ENCODE measurements at regions not wholly inside any gene's neighbourhood (a gene's known extent, or its start where the extent isn't known, plus 50 kb on each side); places are given as distances from the start of the nearest gene placed in this dataset.

DNA sequence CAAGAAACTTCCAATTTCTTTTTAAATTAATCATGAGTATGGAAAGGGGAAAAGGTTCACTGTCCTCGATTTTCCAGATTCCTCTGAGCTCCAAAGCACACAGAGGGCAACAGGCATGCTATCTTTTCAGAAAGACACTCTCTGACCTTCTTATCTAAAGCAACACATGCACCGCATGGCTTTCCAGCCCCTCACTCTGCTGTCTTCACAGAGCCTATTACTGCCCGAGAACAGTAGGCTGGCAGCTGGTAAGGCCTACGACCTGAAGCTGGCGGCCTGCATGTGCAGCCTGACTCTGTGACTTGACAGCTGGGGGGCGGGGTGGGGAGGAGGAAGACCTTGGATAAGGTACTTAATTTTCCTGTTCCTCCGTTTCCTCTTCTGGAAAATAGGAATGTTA lies 86.3 kb downstream of the ELOVL4 start:
- WGBS, 2 donors: 65 to 73% methylated on average over 7 of the region's 7 CpGs
- H3K4me3 ChIP-seq: no peak overlapping the region
- ATAC-seq: no peak
- H3K27me3 ChIP-seq: no peaks in the 10 kb centered on the region
- H3K4me1 ChIP-seq: peaks cover 14 to 23% (median 20%) of the 10 kb centered on the region in 3 donors
- no peak for FAIRE-seq
- no peak for DNase-seq
- TF ChIP-seq CTCF (IDR thresholded peaks at IDR 0.05): no peak
- no peaks in the 10 kb centered on the region for H3K36me3 ChIP-seq
- H3K27ac ChIP-seq: no peak overlapping the region
- intact Hi-C loops (cut with DNase I): loop anchor here in 1 of 3 donors (10.0 kb wide), 1 partner anchor 86 kb away; no protein-coding TSS in a partner anchor
- H3K9me3 ChIP-seq: no peaks in the 10 kb centered on the region

GRCh38 chr6:79847426-79847825 lies 99.9 kb downstream of the ELOVL4 start:
- Histone ChIP-seq H3K27ac (no peak overlapping the region), H3K4me3 (no peak overlapping the region), H3K36me3 (no peaks in the 10 kb centered on the region), H3K4me1 (no peaks in the 10 kb centered on the region), H3K9me3 (no peaks in the 10 kb centered on the region), H3K27me3 (no peaks in the 10 kb centered on the region)
- 80 to 89% methylated on average over 1 of the region's 1 CpG for WGBS, 2 donors
- TF ChIP-seq CTCF (IDR thresholded peaks at IDR 0.05): no peak
- FAIRE-seq: no peak
- DNase-seq: no peak
- no peak for ATAC-seq
- intact Hi-C loops (cut with DNase I): no loop called here

DNA sequence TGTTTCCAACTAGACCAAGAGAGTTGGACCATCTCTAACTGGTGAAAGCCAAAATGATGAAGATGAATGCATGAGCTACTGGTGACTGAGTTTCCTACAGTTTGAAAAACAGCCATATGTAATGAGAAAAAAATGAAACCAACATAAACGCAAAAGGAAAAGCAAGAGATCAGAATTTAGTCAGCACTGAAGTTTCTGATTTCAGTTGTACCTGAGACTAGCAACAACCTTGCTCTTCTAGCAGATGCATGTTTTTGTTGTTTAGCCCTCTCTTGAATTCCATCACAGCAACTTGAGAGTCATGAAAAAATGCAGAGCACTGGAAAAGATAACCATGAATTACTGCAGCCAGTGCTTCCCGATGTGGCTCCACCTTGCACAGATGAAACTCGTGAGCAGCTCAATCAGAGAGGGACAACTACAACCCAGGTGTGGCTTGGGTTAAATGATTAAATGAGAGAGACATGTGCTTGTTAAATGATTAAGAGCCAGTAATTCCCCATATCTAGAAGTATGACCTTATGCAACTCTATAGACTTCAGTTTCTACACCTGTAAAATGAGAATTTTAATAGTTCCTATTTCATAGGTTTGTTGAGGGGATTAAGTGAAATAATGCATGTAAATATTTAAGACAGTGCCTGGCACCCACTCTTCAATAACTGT lies 104.8 kb downstream of the ELOVL4 start:
- ATAC-seq (no peak), FAIRE-seq (no peak), DNase-seq (no peak)
- TF ChIP-seq CTCF (IDR thresholded peaks at IDR 0.05): no peak
- H3K36me3 ChIP-seq: no peaks in the 10 kb centered on the region
- H3K9me3 ChIP-seq: no peaks in the 10 kb centered on the region
- intact Hi-C loops (cut with DNase I): no loop called here
- WGBS, 2 donors: 70 to 79% methylated on average over 3 of the region's 3 CpGs
- H3K27ac ChIP-seq: no peak overlapping the region
- H3K4me3 ChIP-seq: no peak overlapping the region
- no peaks in the 10 kb centered on the region for H3K27me3 ChIP-seq
- H3K4me1 ChIP-seq: no peaks in the 10 kb centered on the region

DNA sequence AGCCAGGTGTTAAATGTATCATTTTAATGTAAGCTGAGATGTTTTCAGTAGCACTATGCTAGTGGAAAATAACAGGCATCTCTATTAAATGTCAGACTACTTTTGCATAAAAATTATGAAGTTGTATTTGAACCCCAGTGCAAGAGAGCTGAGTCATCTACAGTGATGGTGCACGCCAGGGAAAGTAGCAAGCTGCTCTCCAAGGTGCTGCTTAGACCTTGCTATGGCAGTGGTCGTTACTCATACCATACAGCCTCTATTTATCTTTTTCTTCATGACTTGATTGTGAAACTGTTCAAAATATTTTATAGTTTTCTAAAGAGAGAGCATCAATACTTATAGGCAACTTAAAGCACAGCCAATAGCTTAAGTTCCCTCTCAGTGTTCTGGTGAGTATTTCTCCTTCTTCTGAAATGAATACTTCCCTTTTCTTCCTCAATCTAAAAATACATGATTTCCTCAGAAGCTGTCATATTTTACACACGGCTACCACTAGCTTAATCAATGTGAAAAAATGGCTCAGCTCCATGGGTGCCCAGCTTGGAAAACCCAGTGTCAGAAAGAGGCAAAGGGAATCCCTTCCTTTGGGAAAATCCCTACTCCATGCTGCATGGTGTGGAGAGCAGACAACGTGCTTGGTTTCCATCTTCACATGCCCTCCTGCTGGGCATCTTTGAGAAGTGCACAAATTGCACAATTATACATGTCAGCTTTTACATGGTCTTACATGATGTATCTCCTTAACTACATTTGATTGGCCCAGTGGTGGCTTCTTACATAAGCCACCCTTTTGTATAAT lies 105.6 kb downstream of the ELOVL4 start:
- H3K27me3 ChIP-seq: no peaks in the 10 kb centered on the region
- DNase-seq (no peak), FAIRE-seq (no peak), ATAC-seq (no peak)
- H3K9me3 ChIP-seq: no peaks in the 10 kb centered on the region
- H3K36me3 ChIP-seq: no peaks in the 10 kb centered on the region
- TF ChIP-seq CTCF (IDR thresholded peaks at IDR 0.05): no peak
- intact Hi-C loops (cut with DNase I): no loop called here
- H3K27ac ChIP-seq: no peak overlapping the region
- no peak overlapping the region for H3K4me3 ChIP-seq
- WGBS, 2 donors: 60 to 65% methylated on average over 4 of the region's 4 CpGs
- H3K4me1 ChIP-seq: no peaks in the 10 kb centered on the region

GRCh38 chr6:79838851-79839250 lies 108.5 kb downstream of the ELOVL4 start:
- DNase-seq: no peak
- ATAC-seq: no peak

More at GRCh38 chr6:79838851-79839250, 108.5 kb downstream of the ELOVL4 start:
- H3K4me3 ChIP-seq: no peak overlapping the region
- H3K36me3 ChIP-seq: no peaks in the 10 kb centered on the region
- FAIRE-seq: no peak
- intact Hi-C loops (cut with DNase I): no loop called here
- no peak for TF ChIP-seq CTCF (IDR thresholded peaks at IDR 0.05)
- H3K27ac ChIP-seq: no peak overlapping the region
- H3K27me3 ChIP-seq: no peaks in the 10 kb centered on the region
- H3K4me1 ChIP-seq: no peaks in the 10 kb centered on the region
- H3K9me3 ChIP-seq: no peaks in the 10 kb centered on the region
